Erythroblast (primary cell): ENCODE measurements at regions not wholly inside any gene's neighbourhood (a gene's known extent, or its start where the extent isn't known, plus 50 kb on each side); places are given as distances from the start of the nearest gene placed in this dataset.

ENCODE experiments used
- DNase-seq, 2 experiments: peaks; one replicate each; lab custom pipeline; 2025; lab: John Stamatoyannopoulos, UW
- GATA1 ChIP-seq: IDR thresholded peaks from 2 replicates; pipeline ENCODE4 v1.6.1; 2011; ENCODE audit warnings: low read depth, mild to moderate bottlenecking, control low read depth, low read length, moderate library complexity
- POLR2A ChIP-seq: IDR thresholded peaks from 2 replicates; pipeline ENCODE4 v1.6.1; 2011; ENCODE audit warnings: mild to moderate bottlenecking, low read length

DNA sequence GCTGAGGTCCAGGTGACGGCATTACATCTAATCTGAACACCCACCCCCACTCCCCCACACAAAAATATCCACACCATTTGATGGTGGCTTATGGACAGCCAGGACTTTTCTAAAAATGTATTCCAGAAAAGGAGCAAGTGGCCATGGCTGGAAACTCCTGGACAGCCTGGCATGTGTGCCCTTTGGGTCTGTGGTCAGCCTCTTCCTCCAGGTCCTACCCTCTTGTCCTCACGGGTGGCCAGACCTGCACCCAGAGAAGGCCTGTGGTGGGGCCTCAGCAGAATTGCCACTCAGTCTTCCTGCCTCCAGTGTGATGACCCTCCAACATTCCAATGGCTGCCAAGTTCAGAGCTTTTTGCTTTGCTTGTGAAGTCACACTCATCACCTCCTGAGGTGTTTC lies 600.6 kb downstream of the AJAP1 start:
- no peak for TF ChIP-seq GATA1
- no peak for TF ChIP-seq POLR2A
- no peak for DNase-seq

DNA sequence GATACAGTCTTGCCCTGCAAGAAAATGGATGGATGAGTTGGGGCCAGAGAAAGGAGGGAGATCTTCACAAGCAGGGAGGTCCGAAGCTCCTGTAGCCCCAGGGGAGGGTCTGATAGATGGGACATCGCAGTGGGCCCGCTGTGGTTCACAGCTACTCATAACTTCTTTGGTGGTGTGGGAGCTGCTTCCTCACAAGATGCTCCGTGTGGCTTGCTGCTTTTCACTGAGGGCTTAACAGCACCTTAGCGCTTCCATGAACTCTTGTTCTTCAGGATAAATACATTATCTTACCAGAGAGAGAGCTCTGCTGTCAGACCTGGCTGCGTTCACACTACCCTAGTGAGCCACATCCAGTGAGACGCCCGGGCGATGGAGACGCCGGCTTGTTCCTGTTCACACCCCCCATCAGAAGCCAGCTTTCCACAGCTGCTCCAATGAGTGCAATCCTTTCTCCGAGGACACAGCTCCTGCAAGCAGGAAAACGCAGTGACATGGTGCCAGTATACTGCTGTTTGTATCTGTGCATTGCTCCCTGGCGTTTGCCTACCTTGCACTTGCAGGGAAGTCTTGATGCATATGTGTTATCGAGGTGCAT lies 599.8 kb downstream of the AJAP1 start:
- no peak for DNase-seq
- TF ChIP-seq GATA1 (no peak), POLR2A (no peak)

DNA sequence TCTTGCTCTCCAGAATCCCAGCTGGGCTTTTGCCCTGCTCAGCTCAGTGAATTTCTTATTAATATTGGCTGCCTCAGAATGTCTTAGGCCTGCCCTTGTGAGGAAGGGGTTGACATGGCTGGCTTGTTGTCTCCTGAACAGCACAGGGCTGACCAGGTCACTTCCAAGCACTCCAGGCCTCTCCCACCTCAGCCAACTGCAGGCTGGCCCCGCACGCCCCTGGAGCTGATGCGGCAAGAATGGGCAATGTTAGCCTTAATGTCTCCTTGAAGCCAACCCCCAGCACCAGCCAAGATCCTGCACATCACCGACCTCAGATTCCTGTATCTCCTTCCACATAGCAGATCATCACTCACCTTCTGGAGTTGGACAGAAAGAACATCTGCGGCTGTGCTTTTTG lies 598.6 kb downstream of the AJAP1 start:
- TF ChIP-seq GATA1 (no peak), POLR2A (no peak)
- no peak for DNase-seq

DNA sequence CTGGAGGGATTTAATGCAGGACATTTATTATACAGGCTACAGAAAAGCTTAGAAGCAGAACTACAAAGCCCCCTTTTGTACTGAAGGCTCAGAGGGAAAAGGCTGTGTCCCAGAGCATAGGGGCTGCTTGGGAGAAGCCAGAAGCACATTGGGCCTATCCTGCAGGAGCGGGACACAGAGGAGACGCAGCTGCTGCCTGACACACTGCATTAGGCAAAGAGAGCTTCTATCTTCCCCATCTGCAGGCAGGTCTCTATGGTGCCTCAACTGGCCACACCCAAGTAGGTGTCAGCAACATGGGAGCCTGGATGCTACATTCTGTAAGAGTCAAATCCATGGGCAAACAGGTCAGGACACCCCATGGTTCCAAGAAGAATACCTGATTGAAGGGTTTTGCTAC lies 595.9 kb downstream of the AJAP1 start:
- no peak for DNase-seq
- no peak for TF ChIP-seq GATA1
- no peak for TF ChIP-seq POLR2A

DNA sequence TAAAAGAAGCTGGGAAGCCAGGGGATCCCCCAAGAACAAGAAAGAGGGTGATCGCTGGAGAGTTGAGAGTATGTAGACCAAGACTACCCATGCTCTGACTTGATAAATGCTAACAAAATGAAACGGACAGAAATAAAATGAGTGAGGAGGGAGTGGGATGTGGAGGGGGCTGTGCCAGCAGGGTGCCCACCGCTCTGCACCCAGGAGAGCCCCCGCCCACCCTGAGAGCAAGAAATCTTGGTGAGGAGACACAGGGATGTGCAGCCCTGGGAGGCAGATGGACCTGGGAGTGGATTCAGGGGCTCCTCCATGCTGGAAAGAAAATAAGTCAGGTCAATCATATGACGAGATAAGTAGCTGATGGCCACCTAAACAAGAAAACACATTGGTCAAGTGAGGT lies 590.9 kb downstream of the AJAP1 start:
- no peak for DNase-seq
- no peak for TF ChIP-seq POLR2A
- no peak for TF ChIP-seq GATA1

DNA sequence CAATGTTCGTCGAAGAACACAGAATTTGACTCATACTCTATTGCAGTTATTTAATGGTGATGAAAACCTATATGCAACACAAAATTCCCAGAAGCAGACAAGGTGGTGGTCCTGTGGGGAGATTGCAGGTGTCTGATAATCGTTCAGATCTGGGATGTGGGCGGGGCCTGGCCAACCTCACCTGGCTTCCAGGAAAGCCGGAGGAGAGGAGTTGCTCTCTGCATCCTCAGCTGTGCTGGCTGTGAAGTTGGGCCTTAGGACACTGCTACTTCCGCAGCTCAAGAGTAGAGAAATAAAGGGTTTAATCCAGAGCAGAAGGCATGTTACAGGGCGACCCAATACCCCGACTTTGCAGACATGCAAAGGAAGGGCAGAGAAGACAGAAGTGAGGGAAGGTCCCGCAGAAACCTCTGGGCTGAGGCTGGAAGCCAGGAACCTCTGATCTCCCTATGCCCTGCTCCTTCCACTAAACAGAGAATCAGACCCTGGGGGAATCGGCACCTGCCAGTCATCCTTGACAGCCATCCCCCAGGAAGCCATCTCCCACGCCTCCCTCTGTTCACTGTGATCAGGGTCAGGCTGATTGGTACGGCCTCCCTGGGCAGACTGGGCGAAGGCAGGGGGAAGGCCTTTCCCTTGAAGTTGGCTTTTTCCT lies 590.3 kb downstream of the AJAP1 start:
- TF ChIP-seq POLR2A (no peak), GATA1 (no peak)
- DNase-seq = no peak

DNA sequence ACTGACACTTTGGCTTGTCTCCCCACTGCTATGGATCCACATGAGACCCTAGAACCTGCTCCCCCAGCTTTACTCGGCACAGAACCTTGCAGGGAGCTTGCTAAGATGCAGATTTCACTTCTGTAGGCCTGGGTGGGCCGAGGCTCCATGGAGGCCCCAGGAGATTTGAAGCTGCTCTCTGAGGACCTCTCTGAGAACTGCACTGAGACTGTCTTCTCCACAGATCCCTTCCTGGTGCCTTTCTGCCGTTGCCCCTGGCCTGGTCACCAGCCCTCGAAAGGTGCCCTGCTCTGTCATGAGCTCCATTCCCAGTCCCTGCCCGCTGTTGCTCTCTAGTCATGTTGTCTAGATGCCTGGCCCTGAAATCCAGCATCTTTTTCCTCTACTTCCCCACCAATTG lies 588.4 kb downstream of the AJAP1 start:
- DNase-seq = no peak
- no peak for TF ChIP-seq GATA1
- no peak for TF ChIP-seq POLR2A

DNA sequence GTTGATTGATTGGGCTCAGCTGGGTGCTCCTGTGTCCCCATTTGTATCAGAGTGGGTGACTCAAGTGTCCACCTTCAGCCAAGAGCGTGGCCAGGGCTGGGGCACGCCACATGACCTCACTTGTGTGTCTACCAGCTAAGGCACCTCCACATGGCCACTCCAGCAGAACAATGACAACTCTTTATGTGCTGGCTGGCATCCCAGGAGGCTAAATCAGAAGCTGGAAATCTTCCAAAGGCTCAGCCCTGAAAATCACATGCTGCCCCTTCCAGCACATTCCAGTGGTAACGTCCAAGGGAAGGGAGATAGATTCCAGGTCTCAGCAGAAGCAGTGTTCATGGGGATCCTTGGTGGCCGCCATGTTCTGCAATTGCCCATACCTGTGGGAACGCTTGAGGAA lies 585.5 kb downstream of the AJAP1 start:
- DNase-seq = no peak
- TF ChIP-seq POLR2A = no peak
- TF ChIP-seq GATA1 = no peak

DNA sequence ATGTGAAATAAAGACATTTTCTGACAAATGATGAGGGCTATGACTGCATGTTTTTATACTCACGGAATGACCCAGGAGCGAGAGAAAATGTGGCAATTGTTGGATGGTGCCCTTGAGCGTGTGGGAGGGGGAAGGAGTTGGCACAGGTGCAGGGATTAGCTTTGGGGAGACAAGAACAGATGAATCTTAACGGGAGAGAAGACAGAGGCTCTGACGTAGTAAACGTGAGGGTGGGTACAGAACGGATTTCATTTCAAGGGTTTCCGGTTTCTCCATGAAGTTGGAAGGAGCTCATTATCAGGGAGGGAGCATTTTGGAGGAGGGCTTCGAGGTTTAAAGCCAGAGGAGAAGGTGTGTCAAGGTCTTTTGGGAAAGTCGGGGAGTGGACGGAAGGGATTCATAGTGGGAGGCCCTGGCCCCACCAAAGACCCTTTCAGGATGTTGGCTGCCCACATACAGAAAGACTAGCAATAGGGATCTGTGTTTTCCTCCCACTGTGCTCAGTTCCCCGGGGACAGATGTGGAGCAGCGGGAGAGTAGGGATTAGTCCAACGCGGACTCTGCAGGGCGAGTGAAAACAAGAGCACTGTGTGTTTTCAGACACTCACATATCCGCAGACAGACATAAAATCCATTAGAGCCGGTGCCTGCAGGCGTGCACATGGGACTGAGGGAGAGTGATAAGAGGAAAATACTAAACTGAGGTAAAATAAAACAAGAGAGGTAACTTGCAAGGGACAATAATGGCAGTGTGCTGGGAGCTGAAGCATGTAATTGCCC lies 584.1 kb downstream of the AJAP1 start:
- TF ChIP-seq POLR2A = no peak
- TF ChIP-seq GATA1 = no peak
- no peak for DNase-seq

DNA sequence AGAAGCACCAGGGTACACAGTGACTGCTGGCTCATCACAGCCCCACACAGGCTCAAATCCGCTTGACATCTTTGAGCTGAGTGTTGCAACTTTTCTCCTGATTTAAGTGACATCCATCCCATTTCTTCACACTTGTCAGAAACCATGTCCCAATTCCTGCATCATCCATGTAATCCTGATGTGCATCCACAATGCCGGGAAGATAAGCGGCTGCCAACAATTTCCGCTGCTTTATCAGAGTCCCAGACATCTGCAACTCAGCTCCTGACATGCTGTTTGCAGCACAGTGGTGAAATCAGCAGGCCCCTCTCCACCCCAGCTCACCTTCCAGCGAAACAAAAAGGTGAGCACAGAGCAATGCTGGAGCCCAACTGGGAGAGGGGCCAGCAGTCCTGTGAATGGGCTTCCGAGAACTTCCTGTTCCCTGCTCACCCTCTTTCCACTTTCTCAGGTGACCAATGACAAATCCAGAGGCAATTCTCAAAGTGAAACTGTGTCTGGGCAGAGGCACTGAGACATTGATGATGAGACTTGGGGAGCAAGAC lies 581.0 kb downstream of the AJAP1 start:
- DNase-seq = no peak
- TF ChIP-seq POLR2A (no peak), GATA1 (no peak)

DNA sequence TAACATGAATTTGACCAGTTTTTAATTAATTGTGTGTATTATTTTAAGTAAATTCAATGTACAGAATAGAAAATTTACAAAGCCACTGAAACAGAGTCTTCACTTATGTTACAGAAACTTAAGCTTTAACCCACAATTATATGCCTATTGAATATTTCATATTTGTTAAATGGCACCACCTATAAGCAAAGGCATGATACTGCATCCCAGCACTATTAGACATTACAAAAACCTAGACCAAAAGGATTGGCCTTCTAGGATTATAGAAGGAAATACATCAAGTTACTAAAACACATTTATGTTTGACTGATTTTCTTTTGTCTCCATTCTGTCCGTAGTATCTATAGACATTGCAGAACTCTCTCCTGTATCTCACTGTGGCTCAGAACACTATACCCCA lies 578.1 kb downstream of the AJAP1 start:
- TF ChIP-seq POLR2A (no peak), GATA1 (no peak)
- DNase-seq = no peak

DNA sequence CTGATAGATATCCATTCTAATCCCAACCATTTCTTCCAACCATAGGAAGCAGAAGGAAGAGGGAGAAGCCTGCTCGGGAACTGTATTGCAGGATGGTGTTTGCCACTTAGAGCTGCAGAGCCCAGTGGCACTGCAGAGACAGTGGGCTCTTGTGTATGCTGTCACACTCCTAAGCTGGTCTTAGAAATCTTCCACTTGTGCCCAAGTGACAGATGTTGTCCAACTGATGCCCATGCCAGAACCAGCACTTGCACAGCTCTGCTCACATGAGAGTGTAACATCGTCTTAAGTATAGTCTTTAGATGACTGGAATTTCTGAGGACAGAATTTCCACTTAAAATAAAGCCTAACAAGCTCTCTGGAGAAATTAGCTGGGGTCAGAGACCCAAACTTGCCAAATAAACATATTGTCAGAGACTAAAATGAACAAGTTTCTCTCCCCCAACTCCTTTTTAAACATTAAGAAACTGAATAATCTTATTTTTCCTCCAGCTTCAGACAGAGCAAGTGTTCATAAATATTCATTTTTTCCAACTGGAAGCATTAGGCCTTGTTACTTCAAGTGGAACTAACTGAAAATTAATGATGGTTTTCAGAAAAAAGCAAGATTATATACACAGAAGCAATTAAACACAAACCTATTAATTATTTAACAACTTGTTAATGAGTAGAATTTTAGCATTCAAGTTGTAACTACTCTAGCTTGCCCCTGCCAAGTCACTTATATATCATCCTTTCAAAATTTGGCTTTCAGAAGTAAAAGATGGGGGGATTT lies 577.3 kb downstream of the AJAP1 start:
- DNase-seq = no peak
- no peak for TF ChIP-seq POLR2A
- TF ChIP-seq GATA1 = no peak

DNA sequence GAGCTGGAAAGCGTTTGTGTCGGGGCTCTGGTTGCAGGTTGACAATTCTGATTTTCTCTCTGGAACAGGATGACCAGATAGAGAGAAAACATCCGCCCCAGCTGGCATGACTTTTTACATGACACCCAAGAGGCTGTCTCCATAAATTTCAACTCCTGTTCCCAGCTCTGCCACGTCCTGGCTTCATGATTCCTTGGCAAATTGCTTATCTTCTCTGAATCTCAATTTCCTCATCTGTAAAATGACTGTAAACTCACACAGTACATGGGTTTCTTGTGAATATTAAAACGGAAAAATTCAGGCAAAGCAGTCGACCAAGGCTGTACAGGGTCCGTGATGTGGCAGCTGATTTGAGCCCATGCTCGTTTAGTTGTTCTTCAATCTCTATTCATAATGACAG lies 572.7 kb downstream of the AJAP1 start:
- DNase-seq = no peak
- TF ChIP-seq GATA1 (no peak), POLR2A (no peak)
